Upper lobe of left lung (tissue), 6 donors: ENCODE measurements at regions not wholly inside any gene's neighbourhood (a gene's known extent, or its start where the extent isn't known, plus 50 kb on each side); places are given as distances from the start of the nearest gene placed in this dataset.

Experiments used
- ATAC-seq, 2 donors: fragments of 200-7000 bp; cut with Tn5 transposase; one replicate each; pipeline ENCODE4 v1.9.1; 2022; ENCODE audit warnings: mild to moderate bottlenecking in 2 of 2, moderate library complexity in 2 of 2; ENCODE audit not compliant: low FRiP score in 2 of 2
- DNase-seq, 2 donors: peaks; one replicate each; pipeline ENCODE4 v3.0.0-alpha.2; 2019 to 2020
- H3K27ac ChIP-seq, 4 donors: fragments of 200-600 bp; sonication (generic); one replicate each; pipeline ENCODE4 v1.5.1; 2016 to 2019
- H3K27me3 ChIP-seq, 4 donors: fragments of 200-600 bp; sonication (generic); one replicate each; pipeline ENCODE4 v1.5.1; 2017 to 2019
- H3K36me3 ChIP-seq, 4 donors: fragments of 200-600 bp; sonication (generic); one replicate each; pipeline ENCODE4 v1.5.1; 2016 to 2019
- H3K4me1 ChIP-seq, 4 donors: fragments of 200-600 bp; sonication (generic); one replicate each; pipeline ENCODE4 v1.5.1; 2018 to 2019
- H3K4me3 ChIP-seq, 4 donors: fragments of 200-600 bp; sonication (generic); one replicate each; pipeline ENCODE4 v1.5.1; 2017 to 2019; ENCODE audit warnings: mild to moderate bottlenecking in 2 of 4, moderate library complexity in 1 of 4
- H3K9me3 ChIP-seq, 4 donors: fragments of 200-600 bp; sonication (generic); one replicate each; pipeline ENCODE4 v1.5.1; 2018 to 2019
- CTCF ChIP-seq, 6 experiments: fragments of 450-650 bp in 4 of 6; fragments of 200-600 bp in 2 of 6; sonication (generic) in 2 of 6; IDR thresholded peaks; one replicate each; pipeline ENCODE4 v1.5.1; 2016 to 2019; ENCODE audit warnings: antibody characterized with exemption in 6 of 6
- EP300 ChIP-seq, 4 donors: sonication (generic); formaldehyde crosslinking; IDR thresholded peaks; one replicate each; pipeline ENCODE4 v1.5.1; 2017; ENCODE audit warnings: antibody characterized with exemption in 4 of 4, control low read depth in 2 of 4
- POLR2A ChIP-seq, 4 donors: fragments of 450-650 bp; IDR thresholded peaks; one replicate each; pipeline ENCODE4 v1.5.1; 2016 to 2017; ENCODE audit warnings: antibody characterized with exemption in 4 of 4, mild to moderate bottlenecking in 2 of 4
- POLR2AphosphoS5 ChIP-seq, 2 donors: sonication (generic); formaldehyde crosslinking; IDR thresholded peaks; one replicate each; pipeline ENCODE4 v1.5.1; 2017; ENCODE audit warnings: antibody characterized with exemption in 2 of 2
- WGBS, 2 donors: methylation state at CpG; one replicate each; pipeline ENCODE4 v1.1.5; 2017 to 2018; 5-methylcytosine and 5-hydroxymethylcytosine counted together
- donor health status: DM: no; HTN: no; CAD: no; lungs with moderate emphysema.
- donor health status: DM: no; HTN: yes; CAD: no; lungs with severe emphysema.

- WGBS, 2 donors: 71 to 77% methylated on average over 3 of the region's 3 CpGs
- no peaks in the 10 kb centered on the region for H3K36me3 ChIP-seq
- DNase-seq: no peak
- H3K4me1 ChIP-seq: no peaks in the 10 kb centered on the region
- no peaks in the 10 kb centered on the region for H3K9me3 ChIP-seq
- no peak overlapping the region for H3K27ac ChIP-seq
- no peak overlapping the region for H3K4me3 ChIP-seq
- ATAC-seq: no peak
- TF ChIP-seq POLR2A (IDR thresholded peaks at IDR 0.05) (no peak), POLR2AphosphoS5 (IDR thresholded peaks at IDR 0.05) (no peak), CTCF (IDR thresholded peaks at IDR 0.05) (no peak), EP300 (IDR thresholded peaks at IDR 0.05) (no peak)
- no peaks in the 10 kb centered on the region for H3K27me3 ChIP-seq
These were observed 278.5 kb upstream of the UMPS start for GRCh38 chr3:124451630-124452317.

DNA sequence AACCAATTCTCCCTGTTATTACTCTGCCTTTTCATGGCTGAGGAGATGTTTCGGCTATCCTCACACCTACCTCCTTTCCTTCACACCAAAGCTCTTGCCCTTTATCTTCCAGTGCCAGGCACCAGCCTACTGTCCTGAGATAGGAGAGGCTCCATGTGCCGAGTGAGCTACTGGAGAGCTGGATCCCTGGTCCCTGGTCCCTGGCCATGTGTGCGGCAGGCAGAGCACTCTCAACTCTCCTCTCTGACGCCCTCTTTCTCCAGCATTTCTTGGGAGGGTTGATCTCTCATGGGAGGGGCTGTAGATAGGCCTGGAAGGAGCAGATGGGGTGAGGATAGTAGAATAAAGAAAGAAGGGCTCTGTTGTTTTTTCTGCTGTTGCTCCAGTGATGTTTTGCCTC, 277.1 kb upstream of the UMPS start:
- DNase-seq (no peak), ATAC-seq (no peak)
- WGBS, 2 donors: 75 to 88% methylated on average over 4 of the region's 4 CpGs
- TF ChIP-seq POLR2A (IDR thresholded peaks at IDR 0.05): no peak
- no peak for TF ChIP-seq EP300 (IDR thresholded peaks at IDR 0.05)
- TF ChIP-seq CTCF (IDR thresholded peaks at IDR 0.05): no peak
- no peak for TF ChIP-seq POLR2AphosphoS5 (IDR thresholded peaks at IDR 0.05)
- Histone ChIP-seq H3K9me3 (no peaks in the 10 kb centered on the region), H3K27ac (no peak overlapping the region), H3K4me3 (no peak overlapping the region), H3K36me3 (no peaks in the 10 kb centered on the region), H3K4me1 (no peaks in the 10 kb centered on the region), H3K27me3 (no peaks in the 10 kb centered on the region)

DNA sequence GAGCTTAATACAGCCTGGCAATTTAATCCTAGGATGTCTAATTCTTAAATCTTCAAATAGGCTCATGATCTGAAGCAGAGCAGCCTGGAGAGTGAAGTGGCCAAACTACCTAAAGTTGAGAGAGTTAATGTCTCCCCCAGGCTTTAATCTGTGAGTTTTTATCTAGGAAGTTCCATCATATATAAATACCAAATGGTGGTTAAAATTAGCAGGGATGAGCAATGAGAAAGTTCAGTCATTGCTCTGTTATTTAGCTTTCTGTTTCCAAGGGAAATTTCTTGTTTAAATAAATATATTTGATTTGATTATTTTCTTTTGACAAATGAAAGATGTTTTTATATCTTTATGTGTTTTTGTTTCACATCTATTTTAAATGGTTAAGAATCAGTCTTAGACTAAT, 274.4 kb upstream of the UMPS start:
- Histone ChIP-seq H3K4me3 (no peak overlapping the region), H3K27ac (no peak overlapping the region), H3K9me3 (no peaks in the 10 kb centered on the region), H3K36me3 (no peaks in the 10 kb centered on the region), H3K4me1 (no peaks in the 10 kb centered on the region), H3K27me3 (no peaks in the 10 kb centered on the region)
- ATAC-seq (no peak), DNase-seq (no peak)
- no peak for TF ChIP-seq POLR2A (IDR thresholded peaks at IDR 0.05)
- no peak for TF ChIP-seq EP300 (IDR thresholded peaks at IDR 0.05)
- TF ChIP-seq POLR2AphosphoS5 (IDR thresholded peaks at IDR 0.05): no peak
- TF ChIP-seq CTCF (IDR thresholded peaks at IDR 0.05): no peak

- no peak overlapping the region for H3K4me3 ChIP-seq
- no peaks in the 10 kb centered on the region for H3K27me3 ChIP-seq
- TF ChIP-seq CTCF (IDR thresholded peaks at IDR 0.05): no peak
- TF ChIP-seq POLR2AphosphoS5 (IDR thresholded peaks at IDR 0.05): no peak
- no peak for TF ChIP-seq EP300 (IDR thresholded peaks at IDR 0.05)
- TF ChIP-seq POLR2A (IDR thresholded peaks at IDR 0.05): no peak
- H3K36me3 ChIP-seq: no peaks in the 10 kb centered on the region
- DNase-seq: no peak
- H3K9me3 ChIP-seq: no peaks in the 10 kb centered on the region
- H3K4me1 ChIP-seq: no peaks in the 10 kb centered on the region
- ATAC-seq: no peak
- H3K27ac ChIP-seq: no peak overlapping the region
- WGBS, 2 donors: 92 to 94% methylated on average over 11 of the region's 11 CpGs
These were observed 273.7 kb upstream of the UMPS start for GRCh38 chr3:124456506-124456905.

DNA sequence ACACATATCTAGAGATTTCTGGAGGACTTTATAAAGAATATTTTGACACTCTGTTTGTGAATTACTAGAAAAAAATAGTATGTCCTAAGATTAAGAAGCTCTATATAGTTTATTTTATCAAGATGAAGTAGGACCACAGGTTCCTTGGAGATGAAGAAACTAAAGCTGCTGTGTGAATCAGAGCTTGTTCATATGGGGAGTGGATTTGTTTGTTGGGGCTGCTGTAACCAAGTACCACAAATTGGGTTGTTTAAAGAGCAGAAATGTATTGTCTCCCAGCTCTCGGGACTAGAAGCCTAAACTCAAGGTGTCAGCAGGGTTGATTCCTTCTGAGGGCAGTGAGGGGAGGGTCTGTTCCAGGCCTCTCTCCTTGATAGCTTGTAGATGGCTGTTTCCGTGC, 270.6 kb upstream of the UMPS start:
- Histone ChIP-seq H3K9me3 (no peaks in the 10 kb centered on the region), H3K27me3 (no peaks in the 10 kb centered on the region), H3K4me1 (no peaks in the 10 kb centered on the region), H3K36me3 (no peaks in the 10 kb centered on the region), H3K4me3 (no peak overlapping the region), H3K27ac (no peak overlapping the region)
- no peak for TF ChIP-seq CTCF (IDR thresholded peaks at IDR 0.05)
- TF ChIP-seq EP300 (IDR thresholded peaks at IDR 0.05): no peak
- no peak for TF ChIP-seq POLR2AphosphoS5 (IDR thresholded peaks at IDR 0.05)
- no peak for TF ChIP-seq POLR2A (IDR thresholded peaks at IDR 0.05)
- 82 to 86% methylated on average over 2 of the region's 2 CpGs for WGBS, 2 donors
- ATAC-seq (no peak), DNase-seq (no peak)
